Stimulated activated memory B cell treated with anti-CD40 and anti-IgM and Interleukin-4, amounts not matched to agents 10 μg/mL and 1 μg/mL and 100 μg/mL, for 72 hours (primary cell): ENCODE measurements at regions not wholly inside any gene's neighbourhood (a gene's known extent, or its start where the extent isn't known, plus 50 kb on each side); places are given as distances from the start of the nearest gene placed in this dataset.
A peak's percentile ranks its signal among the peaks of the same experiment; 100 is the strongest.

Experiments used
- ATAC-seq: fragments of 150-1000 bp; cut with Tn5 transposase; 2 replicates; pipeline ENCODE4 v1.10.0; 2021
- H3K27ac Mint-ChIP-seq: one replicate; pipeline ENCODE4 v1.8.0; 2022; ENCODE audit warnings: mild to moderate bottlenecking, mixed read lengths
- H3K27me3 Mint-ChIP-seq: one replicate; pipeline ENCODE4 v1.8.0; 2022; ENCODE audit warnings: mixed read lengths
- H3K36me3 Mint-ChIP-seq: one replicate; pipeline ENCODE4 v1.8.0; 2022; ENCODE audit warnings: mixed read lengths
- H3K4me1 Mint-ChIP-seq: one replicate; pipeline ENCODE4 v1.8.0; 2022; ENCODE audit warnings: mixed read lengths
- H3K4me3 Mint-ChIP-seq: one replicate; pipeline ENCODE4 v1.8.0; 2022; ENCODE audit warnings: mild to moderate bottlenecking, moderate library complexity, mixed read lengths
- H3K9me3 Mint-ChIP-seq: one replicate; pipeline ENCODE4 v1.8.0; 2022; ENCODE audit warnings: mixed read lengths

DNA sequence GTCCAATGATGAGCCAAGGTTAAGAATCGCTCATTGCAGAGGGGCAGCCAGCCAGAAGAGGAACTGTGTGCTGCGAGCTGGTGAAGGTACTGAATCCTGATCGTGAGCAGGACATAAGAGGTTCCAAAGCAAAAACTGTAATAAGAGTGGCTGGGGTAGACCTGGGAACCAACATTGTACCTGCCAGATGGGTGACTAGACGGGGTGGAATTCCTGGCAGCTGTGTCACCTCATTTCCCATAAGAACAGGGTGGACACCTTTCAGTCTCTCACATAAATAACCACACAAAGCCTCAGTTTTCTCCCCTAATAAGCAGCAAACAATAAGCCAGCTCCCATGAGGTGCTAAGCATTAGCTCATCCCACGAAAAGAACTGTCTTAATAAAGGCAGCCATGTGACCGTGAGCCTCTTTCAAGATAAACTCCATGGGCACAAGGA is 290.3 kb downstream of the SOX9 start:
- no peak for ATAC-seq

GRCh38 chr17:72412650-72413076 is 291.8 kb downstream of the SOX9 start:
- no peaks in the 10 kb centered on the region for H3K36me3 Mint-ChIP-seq
- no peak overlapping the region for H3K27ac Mint-ChIP-seq
- H3K4me1 Mint-ChIP-seq: peaks cover 6% of the 10 kb centered on the region

More for the DNA sequence above, 290.3 kb downstream of the SOX9 start:
- H3K9me3 Mint-ChIP-seq: no peaks in the 10 kb centered on the region
- peaks cover 16% of the 10 kb centered on the region for H3K4me1 Mint-ChIP-seq
- H3K4me3 Mint-ChIP-seq: no peak overlapping the region
- no peaks in the 10 kb centered on the region for H3K36me3 Mint-ChIP-seq
- H3K27ac Mint-ChIP-seq: no peak overlapping the region
- no peaks in the 10 kb centered on the region for H3K27me3 Mint-ChIP-seq

GRCh38 chr17:72413077-72414031 is 292.5 kb downstream of the SOX9 start:
- H3K4me1 Mint-ChIP-seq: no peaks in the 10 kb centered on the region
- no peak for ATAC-seq
- H3K27ac Mint-ChIP-seq: no peak overlapping the region

More at GRCh38 chr17:72412650-72413076, 291.8 kb downstream of the SOX9 start:
- ATAC-seq: no peak
- Mint-ChIP-seq H3K9me3 (peaks cover 5% of the 10 kb centered on the region), H3K27me3 (no peaks in the 10 kb centered on the region), H3K4me3 (no peak overlapping the region)

DNA sequence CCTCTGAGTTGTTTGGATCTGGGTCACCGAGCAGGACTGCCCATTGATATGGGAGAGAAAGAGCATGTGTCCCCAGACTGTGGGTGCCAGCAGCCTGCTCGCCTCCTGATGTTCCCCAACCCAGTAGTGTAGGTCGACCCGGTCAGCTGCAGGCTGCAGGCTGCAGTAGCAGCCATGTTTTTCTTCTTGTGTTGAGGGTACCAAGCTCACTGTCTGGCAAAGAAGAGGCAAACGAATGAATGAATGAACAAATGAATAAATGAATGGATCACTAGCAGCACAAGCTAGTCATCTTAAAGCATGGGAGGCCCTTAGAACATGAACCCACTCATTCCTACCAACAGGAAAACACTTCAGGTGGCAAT is 293.2 kb downstream of the SOX9 start:
- no peak for ATAC-seq
- peaks cover 12% of the 10 kb centered on the region for H3K9me3 Mint-ChIP-seq
- no peak overlapping the region for H3K27ac Mint-ChIP-seq
- H3K36me3 Mint-ChIP-seq: peaks cover 4% of the 10 kb centered on the region
- H3K27me3 Mint-ChIP-seq: no peaks in the 10 kb centered on the region
- no peak overlapping the region for H3K4me3 Mint-ChIP-seq
- H3K4me1 Mint-ChIP-seq: peaks cover under 1% of the 10 kb centered on the region

More at GRCh38 chr17:72413077-72414031, 292.5 kb downstream of the SOX9 start:
- H3K9me3 Mint-ChIP-seq: peaks cover 9% of the 10 kb centered on the region
- H3K36me3 Mint-ChIP-seq: peaks cover 4% of the 10 kb centered on the region
- H3K27me3 Mint-ChIP-seq: no peaks in the 10 kb centered on the region
- H3K4me3 Mint-ChIP-seq: no peak overlapping the region

DNA sequence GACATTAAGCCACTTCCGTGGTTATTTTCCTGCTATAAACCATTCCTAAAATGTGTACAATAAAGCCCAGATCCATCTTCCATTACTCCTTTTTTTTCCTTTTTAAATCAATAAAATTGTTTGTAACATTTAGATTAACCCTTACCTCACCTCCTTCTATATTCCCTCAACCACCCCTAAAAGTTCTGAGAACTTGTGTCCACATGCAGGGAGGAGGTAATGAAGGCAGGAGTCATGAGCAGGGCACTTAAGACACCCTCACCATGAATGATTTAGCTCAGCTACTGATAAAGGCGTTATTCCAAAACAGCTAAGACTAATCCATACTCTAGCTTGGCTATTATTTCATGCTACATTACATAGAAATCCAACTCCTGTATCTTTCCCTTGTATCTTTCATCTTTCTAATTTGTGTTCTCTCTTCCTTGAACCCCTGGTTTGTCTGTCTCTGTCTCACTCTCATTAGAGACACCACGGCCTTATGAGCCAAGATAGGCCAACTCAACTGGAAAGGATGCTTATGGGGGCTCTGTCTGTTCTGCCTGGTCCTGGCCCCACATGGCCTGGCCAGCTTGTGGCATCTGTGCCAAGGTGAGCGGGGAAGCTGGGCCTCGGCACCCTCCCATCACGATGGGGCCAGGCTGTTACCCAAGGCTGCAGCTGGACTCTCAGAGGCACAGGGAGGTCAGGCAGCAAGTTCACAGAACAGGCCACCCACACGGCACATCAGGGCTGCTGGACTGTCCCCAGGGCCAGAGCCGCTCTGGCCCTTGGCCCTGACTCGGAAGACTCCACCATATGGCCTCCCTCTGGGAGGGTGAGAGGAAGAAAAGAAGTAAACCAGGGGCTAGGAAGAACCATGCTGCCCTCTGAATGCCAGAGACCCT is 294.4 kb downstream of the SOX9 start:
- peaks cover 12% of the 10 kb centered on the region for H3K4me1 Mint-ChIP-seq
- no peak overlapping the region for H3K27ac Mint-ChIP-seq
- H3K4me3 Mint-ChIP-seq: no peak overlapping the region
- ATAC-seq: no peak
- H3K27me3 Mint-ChIP-seq: no peaks in the 10 kb centered on the region
- peaks cover 4% of the 10 kb centered on the region for H3K36me3 Mint-ChIP-seq
- peaks cover 12% of the 10 kb centered on the region for H3K9me3 Mint-ChIP-seq

DNA sequence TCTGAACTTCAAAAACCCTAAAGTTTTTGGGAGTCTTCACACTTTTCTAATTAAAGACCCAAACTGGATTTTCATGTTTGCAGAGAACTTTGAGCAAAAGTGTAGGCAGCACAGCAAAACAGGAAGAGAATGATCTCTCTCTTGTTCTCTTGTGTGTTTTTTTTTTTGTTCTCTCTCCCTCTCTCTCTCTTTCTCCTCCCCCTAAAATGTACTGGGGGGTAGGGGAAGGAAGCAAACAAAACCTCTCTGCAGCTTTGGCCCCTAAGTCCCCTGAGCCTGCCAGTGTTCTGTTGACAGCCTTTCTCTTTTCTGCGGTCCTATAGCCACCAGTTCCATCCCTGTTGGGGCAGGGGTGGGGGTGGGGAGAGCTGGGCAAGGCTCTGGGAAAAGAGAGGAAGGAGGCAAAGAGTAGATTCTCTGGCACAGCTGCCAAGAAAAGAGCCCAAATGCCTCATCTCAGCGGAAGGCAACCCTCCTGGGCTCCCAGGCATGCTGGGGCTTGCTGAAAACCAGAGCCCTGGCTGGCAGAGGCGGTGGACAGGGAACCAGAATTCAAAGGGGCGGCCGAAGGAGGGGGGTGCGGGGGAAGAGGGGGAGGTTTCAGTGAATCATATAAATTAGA is 295.3 kb downstream of the SOX9 start:
- ATAC-seq: no peak
- Mint-ChIP-seq H3K27ac (no peak overlapping the region), H3K9me3 (peaks cover 12% of the 10 kb centered on the region), H3K27me3 (no peaks in the 10 kb centered on the region), H3K36me3 (peaks cover 4% of the 10 kb centered on the region), H3K4me3 (no peak overlapping the region), H3K4me1 (peaks cover 22% of the 10 kb centered on the region)

GRCh38 chr17:72416905-72417304 is 296.1 kb downstream of the SOX9 start:
- no peak for ATAC-seq
- Mint-ChIP-seq H3K27me3 (no peaks in the 10 kb centered on the region), H3K27ac (no peak overlapping the region), H3K9me3 (peaks cover 12% of the 10 kb centered on the region), H3K36me3 (peaks cover 4% of the 10 kb centered on the region), H3K4me1 (peaks cover 29% of the 10 kb centered on the region), H3K4me3 (no peak overlapping the region)

GRCh38 chr17:72417627-72418026 is 296.8 kb downstream of the SOX9 start:
- Mint-ChIP-seq H3K4me3 (no peak overlapping the region), H3K27ac (no peak overlapping the region), H3K27me3 (no peaks in the 10 kb centered on the region), H3K4me1 (peaks cover 35% of the 10 kb centered on the region), H3K36me3 (peaks cover 4% of the 10 kb centered on the region), H3K9me3 (peaks cover 12% of the 10 kb centered on the region)
- ATAC-seq: no peak

DNA sequence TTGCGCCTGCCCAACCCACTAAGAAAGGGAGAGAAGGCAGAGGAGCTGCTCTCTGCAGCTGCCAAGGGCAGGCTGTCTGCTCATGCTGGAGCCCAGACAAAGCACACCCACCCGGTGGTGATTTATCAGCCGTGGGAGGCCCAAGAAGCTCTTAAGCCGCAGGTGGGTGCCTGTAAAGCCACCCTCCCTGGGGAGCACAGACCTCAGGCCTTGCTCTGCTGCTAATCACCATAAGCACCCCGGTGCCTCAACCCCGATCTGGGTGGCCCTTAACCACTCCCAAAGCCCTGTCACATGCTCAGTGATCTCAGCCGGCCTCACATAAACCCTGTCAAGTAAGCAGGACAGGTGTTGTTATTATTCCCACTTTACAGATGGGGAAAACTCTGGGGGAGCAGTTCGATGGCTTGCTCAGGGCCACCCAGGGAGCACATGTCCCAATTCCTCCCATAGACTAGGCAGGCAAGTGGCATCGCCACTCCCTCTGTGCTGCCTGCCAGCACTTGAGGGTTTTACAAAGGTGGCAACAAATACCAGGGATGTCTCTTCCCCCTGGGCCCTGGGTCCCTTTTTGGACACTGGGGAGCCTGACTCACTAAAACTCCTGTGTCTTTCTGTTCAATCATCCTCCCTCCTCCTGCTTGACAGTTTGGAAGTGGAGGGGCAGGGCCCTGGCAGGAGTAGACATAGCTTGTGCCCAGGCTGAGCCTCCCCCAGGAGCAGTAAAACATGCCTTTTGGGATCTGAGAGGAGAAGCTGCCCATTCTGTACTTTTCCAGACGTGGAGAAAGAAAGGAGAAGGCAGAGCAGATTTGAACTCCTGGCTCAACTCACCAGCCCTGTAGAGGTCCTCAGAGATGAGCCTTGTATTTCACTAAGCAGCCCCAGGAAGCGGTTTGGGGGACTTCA is 299.3 kb downstream of the SOX9 start:
- Mint-ChIP-seq H3K4me1 (peaks cover 57% of the 10 kb centered on the region), H3K9me3 (peaks cover 17% of the 10 kb centered on the region), H3K27ac (peak overlapping the region; percentile 84), H3K27me3 (peaks cover 9% of the 10 kb centered on the region), H3K36me3 (peaks cover 10% of the 10 kb centered on the region), H3K4me3 (no peak overlapping the region)
- peak; percentile 72 for ATAC-seq

- Mint-ChIP-seq H3K36me3 (peaks cover 10% of the 10 kb centered on the region), H3K27me3 (peaks cover 11% of the 10 kb centered on the region), H3K9me3 (peaks cover 17% of the 10 kb centered on the region), H3K27ac (peak overlapping the region; percentile 84), H3K4me3 (no peak overlapping the region), H3K4me1 (peaks cover 62% of the 10 kb centered on the region)
- no peak for ATAC-seq
Observed at GRCh38 chr17:72420775-72421127, 299.9 kb downstream of the SOX9 start.

DNA sequence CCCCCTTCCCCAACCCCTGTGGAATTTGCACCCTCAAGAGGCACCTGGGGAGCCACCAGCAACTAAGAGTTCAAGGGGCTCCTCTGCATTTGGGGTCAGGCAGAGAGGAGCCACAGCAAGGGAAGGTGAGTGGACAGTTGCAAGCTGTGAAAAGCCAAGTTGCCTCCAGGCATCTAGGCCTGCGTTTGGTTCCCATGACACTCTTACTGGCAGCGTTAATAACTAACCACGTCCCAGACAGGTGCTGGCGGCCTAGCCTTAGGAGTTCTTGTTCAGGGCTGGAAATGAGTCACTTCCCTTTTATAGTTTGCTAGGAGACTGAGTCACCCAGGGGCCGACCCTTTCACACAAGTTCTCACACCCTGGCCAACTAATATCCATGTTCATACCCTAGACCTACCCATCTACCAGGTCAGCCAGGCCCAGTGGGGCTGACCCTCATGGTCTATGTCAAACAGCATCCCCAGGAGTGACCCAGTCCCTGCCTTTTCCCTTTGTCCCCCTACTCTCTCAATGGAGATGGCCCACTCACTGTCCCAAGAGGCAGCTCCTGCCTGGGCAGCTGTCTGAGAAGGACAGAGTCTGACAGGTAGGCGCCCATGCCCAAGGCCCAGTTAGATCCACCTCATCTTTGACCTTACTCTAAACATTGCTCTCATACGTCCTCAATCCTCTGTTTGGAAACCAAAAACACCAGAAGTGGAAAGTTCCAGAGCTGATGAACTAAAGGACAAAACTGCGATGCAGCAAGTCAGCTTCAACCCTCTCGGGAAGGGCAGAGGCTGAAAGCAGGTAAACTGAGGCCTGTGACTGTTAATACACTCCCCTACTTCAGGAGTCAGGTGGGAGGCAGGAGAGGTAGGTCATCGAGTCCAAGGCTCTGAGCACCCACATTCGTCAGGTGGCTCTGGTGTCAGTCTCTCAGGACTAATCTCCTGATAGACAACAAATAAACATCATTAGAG is 300.6 kb downstream of the SOX9 start:
- Mint-ChIP-seq H3K4me3 (peak overlapping the region; percentile 19), H3K36me3 (peaks cover 10% of the 10 kb centered on the region), H3K27me3 (peaks cover 11% of the 10 kb centered on the region), H3K27ac (peak overlapping the region; percentile 84), H3K9me3 (peaks cover 17% of the 10 kb centered on the region), H3K4me1 (peaks cover 62% of the 10 kb centered on the region)
- ATAC-seq: peak; percentile 74

- peaks cover 11% of the 10 kb centered on the region for H3K27me3 Mint-ChIP-seq
- ATAC-seq: no peak
- H3K4me3 Mint-ChIP-seq: peak overlapping the region; percentile 30
- H3K36me3 Mint-ChIP-seq: peaks cover 10% of the 10 kb centered on the region
- H3K27ac Mint-ChIP-seq: peak overlapping the region; percentile 84
- H3K9me3 Mint-ChIP-seq: peaks cover 12% of the 10 kb centered on the region
- H3K4me1 Mint-ChIP-seq: peaks cover 62% of the 10 kb centered on the region
Observed at GRCh38 chr17:72422204-72422504, 301.3 kb downstream of the SOX9 start.

- ATAC-seq: peak; percentile 72
Observed at GRCh38 chr17:72422505-72423285, 301.9 kb downstream of the SOX9 start.

More at GRCh38 chr17:72422505-72423285, 301.9 kb downstream of the SOX9 start:
- Mint-ChIP-seq H3K36me3 (peaks cover 10% of the 10 kb centered on the region), H3K9me3 (peaks cover 12% of the 10 kb centered on the region), H3K27me3 (peaks cover 11% of the 10 kb centered on the region), H3K4me3 (peak overlapping the region; percentile 30), H3K27ac (peak overlapping the region; percentile 84), H3K4me1 (peaks cover 62% of the 10 kb centered on the region)
